GM19468 (cell line): ENCODE measurements at regions not wholly inside any gene's neighbourhood (a gene's known extent, or its start where the extent isn't known, plus 50 kb on each side); places are given as distances from the start of the nearest gene placed in this dataset.
A peak's percentile ranks its signal among the peaks of the same experiment; 100 is the strongest.
"Not testable (repeated sequence)": the region's sequence is repeated elsewhere in the genome, so short reads cannot be mapped to it uniquely, and the experiment has no call there.

ENCODE experiments used
- ATAC-seq: cut with Tn5 transposase; IDR thresholded peaks from one replicate; pipeline ENCODE4 v1.9.1; 2021; ENCODE audit warnings: mild to moderate bottlenecking, moderate library complexity, moderate number of reproducible peaks; ENCODE audit not compliant: unreplicated experiment; ENCODE audit errors: extremely low read depth

- ATAC-seq = no peak
These were observed 284.9 kb downstream of the OTUD1 start for GRCh38 chr10:23723796-23724195.

- no peak for ATAC-seq
These were observed 286.7 kb downstream of the OTUD1 start for GRCh38 chr10:23725548-23725947.

GRCh38 chr10:23742368-23742767 is 303.5 kb downstream of the OTUD1 start:
- peak; percentile 93 for ATAC-seq

GRCh38 chr10:23742807-23743206 is 303.9 kb downstream of the OTUD1 start:
- no peak for ATAC-seq

GRCh38 chr10:23754179-23754578 is 315.3 kb downstream of the OTUD1 start:
- no peak for ATAC-seq

- no peak for ATAC-seq
These were observed 316.1 kb downstream of the OTUD1 start for GRCh38 chr10:23754941-23755340.

- ATAC-seq = no peak
These were observed 316.7 kb downstream of the OTUD1 start for GRCh38 chr10:23755556-23755955.

GRCh38 chr10:23768281-23768680 is 329.4 kb downstream of the OTUD1 start:
- no peak for ATAC-seq

- no peak for ATAC-seq
These were observed 338.3 kb downstream of the OTUD1 start for GRCh38 chr10:23777153-23777552.

- ATAC-seq = no peak
These were observed 340.4 kb downstream of the OTUD1 start for GRCh38 chr10:23779301-23779700.

GRCh38 chr10:23780331-23780730 is 341.5 kb downstream of the OTUD1 start:
- no peak for ATAC-seq

- ATAC-seq = no peak
These were observed 347.7 kb downstream of the OTUD1 start for GRCh38 chr10:23786594-23786993.

- no peak for ATAC-seq
These were observed 354.7 kb downstream of the OTUD1 start for GRCh38 chr10:23793577-23793976.

GRCh38 chr10:23797452-23797851 is 358.6 kb downstream of the OTUD1 start:
- not testable (repeated sequence) for ATAC-seq

- ATAC-seq = no peak
These were observed 365.2 kb downstream of the OTUD1 start for GRCh38 chr10:23804125-23804524.

- ATAC-seq = no peak
These were observed 374.8 kb downstream of the OTUD1 start for GRCh38 chr10:23813687-23814086.

GRCh38 chr10:23818484-23818883 is 379.6 kb downstream of the OTUD1 start:
- no peak for ATAC-seq

- ATAC-seq = no peak
These were observed 381.9 kb downstream of the OTUD1 start for GRCh38 chr10:23820792-23821191.

- ATAC-seq = no peak
These were observed 384.1 kb upstream of the KIAA1217 start for GRCh38 chr10:23824822-23825221.

- ATAC-seq = no peak
These were observed 382.5 kb upstream of the KIAA1217 start for GRCh38 chr10:23826421-23826820.

GRCh38 chr10:23829556-23829955 is 379.4 kb upstream of the KIAA1217 start:
- ATAC-seq = no peak

GRCh38 chr10:23834091-23834490 is 374.8 kb upstream of the KIAA1217 start:
- ATAC-seq = no peak

GRCh38 chr10:23850631-23851030 is 358.3 kb upstream of the KIAA1217 start:
- ATAC-seq = no peak
